GM18909 (cell line): ENCODE measurements at regions not wholly inside any gene's neighbourhood (a gene's known extent, or its start where the extent isn't known, plus 50 kb on each side); places are given as distances from the start of the nearest gene placed in this dataset.

Source experiments
- ATAC-seq: cut with Tn5 transposase; IDR thresholded peaks from one replicate; pipeline ENCODE4 v1.9.1; 2021; ENCODE audit warnings: mild to moderate bottlenecking; ENCODE audit not compliant: unreplicated experiment, poor library complexity

- ATAC-seq: no peak
These were observed 355.3 kb upstream of the SMIM21 start for GRCh38 chr18:75782826-75783225.

- no peak for ATAC-seq
These were observed 354.7 kb upstream of the SMIM21 start for GRCh38 chr18:75782204-75782603.

DNA sequence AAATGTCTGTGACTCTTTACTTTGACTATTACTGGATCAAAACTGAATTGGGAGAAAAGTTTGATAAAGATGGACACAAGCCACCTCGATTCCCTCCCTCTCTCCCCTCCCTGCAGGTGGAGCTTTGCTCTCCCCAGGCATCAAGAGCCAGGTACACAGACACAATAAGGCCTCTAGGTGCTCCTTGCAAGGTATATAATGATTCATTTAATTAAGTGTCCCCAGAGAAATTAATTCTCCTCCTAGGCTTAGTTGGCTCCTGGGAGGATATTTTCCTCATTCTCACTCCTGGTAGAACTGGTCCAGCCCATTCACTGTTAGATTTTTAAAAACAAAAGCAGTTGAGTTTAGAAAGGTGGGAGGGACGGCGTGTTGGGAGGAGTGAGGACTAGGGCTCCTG is 352.4 kb upstream of the SMIM21 start:
- ATAC-seq: no peak

DNA sequence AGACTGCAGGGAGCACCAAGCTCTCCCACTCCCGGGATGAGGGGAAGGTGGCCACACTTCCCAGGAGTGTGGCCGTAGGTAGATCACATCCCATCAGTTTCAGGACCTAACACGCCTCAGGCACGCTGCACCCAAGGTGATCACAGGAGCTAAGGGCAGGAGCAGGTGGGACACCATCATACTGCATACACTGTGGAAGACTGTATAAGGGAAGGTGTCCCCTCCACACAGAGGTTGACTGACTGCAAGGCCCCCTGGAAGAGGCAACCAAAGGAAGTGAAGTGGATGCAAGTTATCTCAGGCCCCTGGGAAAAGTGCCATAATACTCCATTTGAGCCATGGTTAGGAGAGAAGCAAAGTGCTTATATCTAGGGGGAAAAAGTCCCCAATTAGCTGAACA is 351.9 kb upstream of the SMIM21 start:
- ATAC-seq: no peak

- ATAC-seq: no peak
These were observed 350.1 kb upstream of the SMIM21 start for GRCh38 chr18:75777630-75778029.

GRCh38 chr18:75775121-75775520 is 347.6 kb upstream of the SMIM21 start:
- no peak for ATAC-seq

GRCh38 chr18:75773618-75774017 is 346.1 kb upstream of the SMIM21 start:
- ATAC-seq: no peak

GRCh38 chr18:75762758-75763157 is 335.3 kb upstream of the SMIM21 start:
- no peak for ATAC-seq

- no peak for ATAC-seq
These were observed 332.7 kb upstream of the SMIM21 start for GRCh38 chr18:75760208-75760607.

GRCh38 chr18:75757951-75758350 is 330.4 kb upstream of the SMIM21 start:
- no peak for ATAC-seq

GRCh38 chr18:75754433-75754832 is 326.9 kb upstream of the SMIM21 start:
- ATAC-seq: no peak

GRCh38 chr18:75753753-75754152 is 326.2 kb upstream of the SMIM21 start:
- no peak for ATAC-seq

DNA sequence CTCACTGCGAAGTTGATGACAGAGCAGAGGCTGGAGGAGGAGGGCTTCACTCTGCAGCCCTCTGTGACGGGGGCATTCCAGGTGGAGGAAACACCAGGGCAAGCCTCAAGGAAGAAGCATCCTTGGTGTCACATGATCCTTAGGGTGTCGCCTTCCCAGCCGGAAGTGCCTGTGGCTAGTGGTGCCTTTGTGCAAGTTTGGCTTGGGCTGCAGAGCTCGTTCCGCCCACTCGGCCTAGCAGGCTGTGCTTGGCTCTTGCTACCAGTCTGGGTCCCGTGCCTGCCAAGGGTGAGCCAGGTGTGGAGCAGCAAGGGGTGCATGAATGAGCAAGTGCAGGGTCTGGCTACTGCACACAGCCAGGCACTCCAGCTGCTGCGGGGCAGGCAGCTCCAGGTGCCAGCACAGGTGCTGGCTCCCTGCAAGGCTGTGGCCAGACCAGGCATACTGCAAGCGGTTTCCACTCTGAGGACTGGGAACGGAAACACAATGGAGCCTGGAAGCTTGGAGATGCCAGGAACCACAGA is 325.3 kb upstream of the SMIM21 start:
- ATAC-seq: no peak

GRCh38 chr18:75745147-75745546 is 317.6 kb upstream of the SMIM21 start:
- ATAC-seq: no peak

- no peak for ATAC-seq
These were observed 315.0 kb upstream of the SMIM21 start for GRCh38 chr18:75742516-75742915.

- ATAC-seq: no peak
These were observed 312.2 kb upstream of the SMIM21 start for GRCh38 chr18:75739682-75740081.

- ATAC-seq: no peak
These were observed 307.8 kb upstream of the SMIM21 start for GRCh38 chr18:75735291-75735690.

GRCh38 chr18:75730249-75730648 is 302.7 kb upstream of the SMIM21 start:
- no peak for ATAC-seq

DNA sequence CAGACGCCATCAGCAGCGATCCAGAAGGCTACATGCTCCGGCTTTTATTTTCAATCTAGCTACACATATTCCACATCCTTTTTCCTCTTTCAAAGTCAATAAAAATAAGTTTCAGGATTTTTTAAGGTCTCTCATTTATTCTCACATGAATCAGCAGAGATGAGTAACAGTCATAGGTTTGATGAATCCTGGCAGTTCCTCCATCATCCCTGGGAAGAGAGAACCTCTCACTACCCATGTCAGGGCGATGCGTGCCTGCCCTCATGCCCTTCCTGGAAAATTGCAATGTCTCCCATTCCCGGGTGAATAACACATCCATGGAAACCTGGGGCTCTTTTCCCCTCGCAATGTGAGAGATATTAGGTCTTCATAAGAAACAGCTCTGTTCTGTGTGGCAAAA is 301.1 kb upstream of the SMIM21 start:
- ATAC-seq: no peak

- no peak for ATAC-seq
These were observed 300.0 kb upstream of the SMIM21 start for GRCh38 chr18:75727456-75727855.

GRCh38 chr18:75723521-75724340 is 296.2 kb upstream of the SMIM21 start:
- no peak for ATAC-seq

DNA sequence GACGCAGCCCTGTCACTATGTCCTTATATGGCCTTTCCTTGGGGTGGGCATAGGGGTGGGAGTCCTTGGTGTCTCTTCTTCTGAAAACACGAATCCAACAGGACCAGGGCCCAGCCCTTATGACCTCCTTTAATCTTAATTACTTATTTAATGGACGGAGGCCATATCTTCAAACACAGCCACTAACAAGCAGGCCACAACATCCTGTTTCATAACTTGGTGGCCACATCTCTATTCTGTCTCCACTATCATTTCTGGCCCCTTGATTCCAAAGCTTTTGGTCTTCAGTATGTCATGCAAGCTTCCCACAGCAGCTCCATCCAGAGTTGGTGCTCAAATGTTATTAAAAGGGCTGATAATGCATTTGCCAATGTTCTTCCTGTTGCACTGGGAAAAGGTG is 287.3 kb upstream of the SMIM21 start:
- no peak for ATAC-seq
